ENCODE measurements at regions not wholly inside any gene's neighbourhood (a gene's known extent, or its start where the extent isn't known, plus 50 kb on each side); places are given as distances from the start of the nearest gene placed in this dataset.

DNA sequence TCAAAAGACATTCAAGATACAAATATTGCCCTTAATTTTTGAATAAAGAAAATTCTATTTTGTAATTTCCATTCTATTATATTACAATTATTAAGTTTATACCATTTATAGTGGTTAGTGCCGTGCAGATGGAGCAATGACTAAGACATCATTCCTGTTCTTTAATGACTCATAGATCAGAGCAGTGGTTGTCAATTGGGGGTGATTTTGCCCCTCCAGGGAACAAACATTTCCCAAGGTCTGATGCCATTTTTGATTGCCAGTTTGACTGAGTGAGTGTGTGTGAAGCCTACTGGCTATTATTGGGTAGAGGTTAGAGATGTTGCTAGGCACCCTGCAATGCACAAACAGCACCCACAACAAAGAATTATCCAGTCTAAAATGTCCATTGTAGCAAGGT lies 97.9 kb upstream of the DDIT4L start:
- Mint-ChIP-seq H3K4me3 (no peak overlapping the region), H3K27ac (no peak overlapping the region), H3K4me1 (peaks cover 32% of the 10 kb centered on the region), H3K9me3 (no peaks in the 10 kb centered on the region), H3K27me3 (ENCODE audit: low read depth) (no peaks in the 10 kb centered on the region), H3K36me3 (ENCODE audit: low read depth) (no peaks in the 10 kb centered on the region)
- TF ChIP-seq, protein P1, sequence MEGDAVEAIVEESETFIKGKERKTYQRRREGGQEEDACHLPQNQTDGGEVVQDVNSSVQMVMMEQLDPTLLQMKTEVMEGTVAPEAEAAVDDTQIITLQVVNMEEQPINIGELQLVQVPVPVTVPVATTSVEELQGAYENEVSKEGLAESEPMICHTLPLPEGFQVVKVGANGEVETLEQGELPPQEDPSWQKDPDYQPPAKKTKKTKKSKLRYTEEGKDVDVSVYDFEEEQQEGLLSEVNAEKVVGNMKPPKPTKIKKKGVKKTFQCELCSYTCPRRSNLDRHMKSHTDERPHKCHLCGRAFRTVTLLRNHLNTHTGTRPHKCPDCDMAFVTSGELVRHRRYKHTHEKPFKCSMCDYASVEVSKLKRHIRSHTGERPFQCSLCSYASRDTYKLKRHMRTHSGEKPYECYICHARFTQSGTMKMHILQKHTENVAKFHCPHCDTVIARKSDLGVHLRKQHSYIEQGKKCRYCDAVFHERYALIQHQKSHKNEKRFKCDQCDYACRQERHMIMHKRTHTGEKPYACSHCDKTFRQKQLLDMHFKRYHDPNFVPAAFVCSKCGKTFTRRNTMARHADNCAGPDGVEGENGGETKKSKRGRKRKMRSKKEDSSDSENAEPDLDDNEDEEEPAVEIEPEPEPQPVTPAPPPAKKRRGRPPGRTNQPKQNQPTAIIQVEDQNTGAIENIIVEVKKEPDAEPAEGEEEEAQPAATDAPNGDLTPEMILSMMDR (IDR thresholded peaks at IDR 0.05; ENCODE audit: unreplicated experiment in 3 of 3): no peak

GRCh38 chr4:100287534-100287933 lies 97.3 kb upstream of the DDIT4L start:
- H3K36me3 Mint-ChIP-seq (ENCODE audit: low read depth): no peaks in the 10 kb centered on the region
- peaks cover 32% of the 10 kb centered on the region for H3K4me1 Mint-ChIP-seq
- no peaks in the 10 kb centered on the region for H3K9me3 Mint-ChIP-seq
- peak overlapping the region in 2 of 3 experiments; percentile 33 to 43 for H3K27ac Mint-ChIP-seq
- H3K27me3 Mint-ChIP-seq (ENCODE audit: low read depth): no peaks in the 10 kb centered on the region
- TF ChIP-seq, protein P1 (IDR thresholded peaks at IDR 0.05; ENCODE audit: unreplicated experiment in 3 of 3): no peak
- peak overlapping the region in 1 of 3 experiments; percentile 31 for H3K4me3 Mint-ChIP-seq

DNA sequence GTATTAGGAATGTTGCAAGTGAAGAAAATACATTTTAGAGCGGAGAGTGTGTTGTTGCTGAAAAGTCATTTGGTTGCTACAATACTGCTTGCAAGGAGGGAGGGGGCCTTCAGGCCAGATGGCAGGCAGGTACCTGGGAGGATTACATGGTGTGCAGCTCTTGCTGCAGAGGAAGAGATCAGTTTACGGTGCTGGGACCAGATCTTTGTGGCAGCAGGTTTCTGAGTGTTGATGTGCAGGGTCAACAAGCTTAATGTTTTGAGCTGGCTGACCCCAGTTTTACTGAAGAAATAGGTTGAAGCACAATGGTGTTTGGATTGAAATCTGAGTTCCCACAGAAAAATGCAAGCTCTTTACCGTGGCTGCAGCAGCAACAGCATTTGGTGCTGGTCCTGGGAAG lies 96.4 kb upstream of the DDIT4L start:
- Mint-ChIP-seq H3K27ac (peak overlapping the region; percentile 29 to 49 (median 33)), H3K9me3 (no peaks in the 10 kb centered on the region), H3K4me3 (peak overlapping the region in 1 of 3 experiments; percentile 7), H3K36me3 (ENCODE audit: low read depth) (no peaks in the 10 kb centered on the region), H3K4me1 (peaks cover 32% of the 10 kb centered on the region), H3K27me3 (ENCODE audit: low read depth) (no peaks in the 10 kb centered on the region)
- TF ChIP-seq, protein P1 (IDR thresholded peaks at IDR 0.05; ENCODE audit: unreplicated experiment in 3 of 3): no peak

DNA sequence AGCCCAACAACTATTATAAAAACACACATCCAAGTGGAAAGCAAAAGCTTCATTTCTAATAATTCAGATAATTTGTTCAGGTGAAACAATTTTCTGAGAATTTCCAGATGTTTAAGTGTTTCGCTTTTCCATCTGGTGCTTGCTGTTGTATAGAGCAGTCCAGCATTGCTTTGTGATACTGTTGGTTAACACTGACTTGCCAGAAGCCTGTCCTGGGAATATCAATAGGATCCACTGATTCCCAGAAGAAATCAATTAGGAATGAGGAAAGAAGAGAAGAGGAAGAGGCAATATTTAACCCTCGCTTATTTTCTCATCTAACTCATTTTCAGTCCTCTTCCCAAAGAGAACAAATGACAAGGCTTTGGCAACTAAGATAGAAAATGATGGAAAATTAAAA lies 94.9 kb upstream of the DDIT4L start:
- Mint-ChIP-seq H3K27me3 (ENCODE audit: low read depth) (no peaks in the 10 kb centered on the region), H3K27ac (no peak overlapping the region), H3K4me1 (peaks cover 30% of the 10 kb centered on the region), H3K9me3 (no peaks in the 10 kb centered on the region), H3K36me3 (ENCODE audit: low read depth) (no peaks in the 10 kb centered on the region), H3K4me3 (no peak overlapping the region)
- TF ChIP-seq, protein P1 (IDR thresholded peaks at IDR 0.05; ENCODE audit: unreplicated experiment in 3 of 3): no peak

GRCh38 chr4:100284129-100284880 lies 94.0 kb upstream of the DDIT4L start:
- no peaks in the 10 kb centered on the region for H3K27me3 Mint-ChIP-seq (ENCODE audit: low read depth)
- no peaks in the 10 kb centered on the region for H3K9me3 Mint-ChIP-seq
- H3K4me3 Mint-ChIP-seq: no peak overlapping the region
- no peak overlapping the region for H3K27ac Mint-ChIP-seq
- TF ChIP-seq, protein P1 (IDR thresholded peaks at IDR 0.05; ENCODE audit: unreplicated experiment in 3 of 3): no peak
- peaks cover 25% of the 10 kb centered on the region for H3K4me1 Mint-ChIP-seq
- H3K36me3 Mint-ChIP-seq (ENCODE audit: low read depth): no peaks in the 10 kb centered on the region

- Mint-ChIP-seq H3K36me3 (ENCODE audit: low read depth) (no peaks in the 10 kb centered on the region), H3K27ac (no peak overlapping the region), H3K4me3 (no peak overlapping the region), H3K27me3 (ENCODE audit: low read depth) (no peaks in the 10 kb centered on the region), H3K4me1 (no peaks in the 10 kb centered on the region), H3K9me3 (no peaks in the 10 kb centered on the region)
- TF ChIP-seq, protein P1 (IDR thresholded peaks at IDR 0.05; ENCODE audit: unreplicated experiment in 3 of 3): no peak
Observed at GRCh38 chr4:100280807-100281206, 90.5 kb upstream of the DDIT4L start.

All from nephron (organoid).